HG02884 (cell line): ENCODE measurements at regions not wholly inside any gene's neighbourhood (a gene's known extent, or its start where the extent isn't known, plus 50 kb on each side); places are given as distances from the start of the nearest gene placed in this dataset.
"Not testable (repeated sequence)": the region's sequence is repeated elsewhere in the genome, so short reads cannot be mapped to it uniquely, and the experiment has no call there.

Source experiments
- ATAC-seq: cut with Tn5 transposase; IDR thresholded peaks from one replicate; pipeline ENCODE4 v1.9.1; 2021; ENCODE audit warnings: mild to moderate bottlenecking, moderate library complexity; ENCODE audit not compliant: unreplicated experiment

DNA sequence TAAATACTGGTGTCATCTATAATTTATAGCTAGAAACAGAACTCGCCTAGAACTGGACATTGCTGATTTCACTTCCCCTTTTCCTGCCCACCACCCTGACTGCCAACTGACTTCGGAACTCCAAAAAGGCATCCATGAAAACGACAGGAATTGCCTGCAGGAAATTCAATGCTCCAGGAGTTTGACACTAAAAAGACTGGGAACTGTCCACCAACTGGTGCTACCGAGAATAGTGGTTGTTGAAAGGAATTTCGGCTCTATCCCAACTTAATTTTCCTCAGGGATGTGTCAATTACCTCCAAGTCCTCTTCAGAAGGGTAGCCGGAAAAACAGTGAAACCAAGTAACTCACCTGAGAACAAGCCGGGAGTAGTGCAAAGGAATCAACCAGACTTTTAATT, 440.0 kb downstream of the PRELID2 start:
- ATAC-seq = not testable (repeated sequence)

DNA sequence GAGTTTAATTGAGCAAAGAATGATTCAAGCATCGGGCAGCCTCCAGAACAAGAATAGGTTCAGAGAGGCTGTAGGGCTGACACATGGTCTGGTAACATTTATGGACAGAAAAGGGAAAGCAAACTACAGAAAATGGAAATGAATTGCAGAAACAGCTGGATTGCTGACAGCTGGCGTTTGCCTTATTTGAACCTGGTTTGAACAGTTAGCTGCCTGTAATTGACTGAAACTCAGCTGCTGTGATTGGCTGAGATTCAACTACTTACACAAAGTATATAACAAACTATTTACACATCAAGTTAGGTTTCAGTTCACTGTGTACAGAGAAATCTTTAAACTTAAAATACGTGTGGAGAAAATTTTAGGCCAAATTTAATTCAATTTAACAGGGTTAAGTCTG, 441.7 kb downstream of the PRELID2 start:
- ATAC-seq = no peak

DNA sequence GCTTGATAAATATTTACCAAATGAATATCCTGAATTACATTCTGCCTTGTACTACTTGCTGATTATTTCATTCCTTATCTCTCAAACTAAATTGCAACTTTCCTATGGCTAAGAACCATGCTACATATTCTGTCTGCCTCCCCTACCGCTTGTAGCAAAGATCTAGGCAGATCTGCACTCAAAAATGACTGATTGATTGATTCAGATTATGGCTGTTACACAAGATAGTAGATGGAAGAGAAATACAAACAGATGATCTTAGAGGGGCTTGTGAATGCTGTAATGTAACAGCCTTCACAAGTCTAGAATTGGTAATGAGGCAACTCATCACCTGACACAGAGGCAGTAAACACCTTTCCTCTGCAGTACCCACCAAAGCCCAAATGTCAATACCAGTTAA, 446.1 kb downstream of the PRELID2 start:
- ATAC-seq = no peak

DNA sequence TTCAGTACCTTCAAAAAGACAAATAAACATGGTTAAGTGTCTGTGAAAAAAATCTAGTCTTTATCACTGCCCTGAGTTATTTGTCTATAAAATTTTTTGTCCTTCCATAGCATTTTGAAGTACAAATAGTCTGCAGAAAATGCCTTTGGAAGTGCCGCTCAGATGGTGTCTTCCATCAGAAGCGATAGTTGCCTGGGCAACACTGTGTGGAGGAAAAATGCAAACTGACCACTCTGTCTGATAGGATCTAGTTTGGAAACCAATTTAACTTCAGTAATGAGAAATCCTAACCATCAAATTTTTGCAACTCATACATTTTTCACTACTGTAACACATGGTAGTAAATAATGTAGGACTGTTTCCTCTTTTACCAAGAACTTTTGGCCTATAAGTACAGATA, 449.9 kb downstream of the PRELID2 start:
- no peak for ATAC-seq

DNA sequence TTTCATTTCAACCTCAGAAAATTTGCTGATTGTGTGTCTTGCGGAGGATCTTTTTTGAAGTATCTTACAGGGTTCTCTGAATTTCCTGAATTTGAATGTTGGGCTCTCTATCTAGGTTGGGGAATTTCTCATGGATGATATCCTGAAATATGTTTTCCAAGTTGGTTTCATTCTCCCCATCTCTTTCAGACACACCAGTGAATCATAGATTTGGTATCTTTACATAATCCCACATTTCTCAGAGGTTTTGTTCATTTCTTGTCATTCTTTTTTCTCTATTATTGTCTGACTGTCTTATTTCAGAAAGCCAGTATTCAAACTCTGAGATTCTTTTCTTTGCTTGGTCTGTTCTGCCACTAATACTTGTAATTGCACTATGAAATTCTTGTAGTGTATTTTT, 456.9 kb downstream of the PRELID2 start:
- ATAC-seq = no peak

DNA sequence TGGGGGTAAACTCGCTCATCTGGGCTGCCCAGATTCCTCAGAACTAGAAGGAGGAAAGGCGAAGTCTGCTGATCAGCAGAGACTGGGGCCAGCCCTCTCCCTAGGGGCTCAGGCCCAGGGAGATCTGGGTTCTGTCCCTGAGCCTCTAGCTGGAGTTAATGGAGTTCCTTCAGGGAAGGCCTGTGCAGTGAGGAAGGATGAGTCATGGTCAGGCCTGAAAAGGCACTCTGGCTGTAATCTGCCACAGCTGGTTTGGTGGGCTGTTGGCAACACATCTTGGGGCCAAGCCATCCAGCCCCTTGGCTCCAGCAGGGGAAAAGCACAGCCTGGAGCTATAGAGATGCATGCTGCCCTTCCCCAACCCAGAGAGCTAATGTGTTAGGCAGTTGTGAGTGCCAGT, 459.6 kb downstream of the PRELID2 start:
- no peak for ATAC-seq

DNA sequence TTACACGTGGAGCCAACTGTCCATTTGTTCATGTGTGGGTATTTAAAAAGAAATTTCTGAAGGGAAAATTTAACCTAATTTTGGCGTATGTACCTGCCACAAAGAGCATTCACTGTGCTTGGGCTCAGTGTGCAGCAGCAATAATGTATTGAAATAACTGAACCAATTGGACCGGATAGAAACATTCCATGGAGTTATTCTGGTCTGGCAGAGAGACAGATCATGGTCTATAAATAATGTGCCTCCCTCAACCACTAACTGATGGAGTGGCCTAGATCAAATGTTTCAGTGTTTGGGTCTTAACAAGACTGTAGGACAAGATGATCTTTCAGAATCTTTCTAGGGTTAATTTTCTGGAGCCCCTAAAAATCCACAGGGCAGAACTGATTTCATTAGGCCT, 469.7 kb downstream of the PRELID2 start:
- ATAC-seq = no peak

DNA sequence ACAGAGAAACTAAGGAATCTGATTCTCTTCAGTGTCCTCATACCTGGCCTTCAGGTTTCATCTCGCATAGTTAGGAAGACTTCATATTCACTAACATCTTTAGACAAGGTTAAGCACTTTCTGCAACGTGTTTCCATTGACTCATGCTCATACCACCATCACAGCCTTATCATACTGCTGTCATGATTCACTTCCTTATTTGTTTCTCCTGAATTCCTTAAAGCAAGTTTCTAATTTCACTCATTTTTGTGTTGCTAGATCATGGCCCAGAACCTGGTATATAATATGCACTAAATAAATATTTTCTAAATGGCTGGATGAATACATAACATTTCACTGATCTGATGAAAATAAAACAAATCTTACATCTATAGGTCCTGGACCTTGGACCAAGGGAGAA, 472.9 kb downstream of the PRELID2 start:
- ATAC-seq = no peak

DNA sequence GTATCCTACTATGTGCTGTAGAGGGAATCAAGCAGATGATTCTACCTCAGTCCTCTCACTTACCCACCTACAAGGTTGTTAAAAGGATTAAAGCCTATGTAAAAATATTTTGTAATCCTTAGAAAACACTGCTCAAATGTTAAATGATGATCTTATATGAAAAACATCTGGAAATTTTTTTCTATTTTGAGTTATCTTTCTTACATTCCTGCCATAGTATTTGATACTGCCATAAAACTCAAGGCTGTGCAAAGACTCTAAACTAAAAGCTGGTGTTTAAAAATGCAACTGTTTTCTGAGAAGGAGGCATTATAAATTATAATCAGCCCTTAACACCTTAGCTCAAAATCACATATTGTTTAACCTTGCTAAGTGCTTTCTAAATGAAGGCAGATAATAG, 474.2 kb downstream of the PRELID2 start:
- ATAC-seq = no peak

DNA sequence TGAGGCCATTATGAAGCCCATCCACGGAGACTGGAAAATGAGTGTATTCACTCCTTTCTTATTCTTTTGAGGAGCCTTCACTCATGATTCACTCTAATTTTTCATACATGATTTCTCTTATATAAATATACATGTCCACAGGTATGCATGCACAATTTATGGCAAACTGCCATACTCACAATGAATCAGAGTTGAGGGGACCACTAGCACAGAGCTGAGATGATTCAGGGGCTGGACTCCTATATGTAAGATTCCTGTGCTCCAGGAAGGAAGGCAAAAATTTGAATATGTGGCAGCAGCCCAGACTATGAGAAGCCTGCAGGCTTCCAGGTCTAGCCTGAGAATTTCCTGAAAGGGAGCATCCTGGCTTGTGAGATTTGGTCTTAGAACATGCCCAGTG, 484.6 kb downstream of the PRELID2 start:
- no peak for ATAC-seq

DNA sequence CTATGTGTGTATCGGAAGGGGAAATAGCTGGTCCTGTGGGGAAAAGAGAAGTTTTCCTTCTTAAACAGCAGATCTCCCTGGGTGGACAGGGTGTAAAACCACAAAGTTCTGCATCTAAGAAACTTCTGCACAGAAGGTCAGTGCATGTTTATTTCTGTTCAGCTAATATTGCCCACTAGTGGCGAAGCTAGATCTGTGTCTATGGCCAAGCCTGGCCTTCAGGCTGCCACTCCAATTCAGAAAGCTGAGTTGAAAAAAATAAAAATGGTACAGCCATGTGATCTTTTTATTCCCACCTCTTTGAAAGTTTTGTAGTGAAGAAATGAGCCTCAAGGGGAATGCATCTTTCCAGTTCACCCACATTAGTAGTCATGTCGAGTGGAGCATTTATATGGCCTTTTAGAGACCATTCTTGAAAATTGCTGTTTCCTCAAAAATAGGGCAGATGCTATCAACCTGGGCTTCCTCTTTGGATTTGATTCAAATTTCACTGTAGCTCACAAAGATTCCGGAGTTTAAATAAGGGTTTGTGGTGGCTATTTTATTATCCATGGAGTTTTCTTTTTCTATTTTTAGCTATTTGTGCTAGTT, 488.0 kb downstream of the PRELID2 start:
- ATAC-seq = peak; percentile 67

DNA sequence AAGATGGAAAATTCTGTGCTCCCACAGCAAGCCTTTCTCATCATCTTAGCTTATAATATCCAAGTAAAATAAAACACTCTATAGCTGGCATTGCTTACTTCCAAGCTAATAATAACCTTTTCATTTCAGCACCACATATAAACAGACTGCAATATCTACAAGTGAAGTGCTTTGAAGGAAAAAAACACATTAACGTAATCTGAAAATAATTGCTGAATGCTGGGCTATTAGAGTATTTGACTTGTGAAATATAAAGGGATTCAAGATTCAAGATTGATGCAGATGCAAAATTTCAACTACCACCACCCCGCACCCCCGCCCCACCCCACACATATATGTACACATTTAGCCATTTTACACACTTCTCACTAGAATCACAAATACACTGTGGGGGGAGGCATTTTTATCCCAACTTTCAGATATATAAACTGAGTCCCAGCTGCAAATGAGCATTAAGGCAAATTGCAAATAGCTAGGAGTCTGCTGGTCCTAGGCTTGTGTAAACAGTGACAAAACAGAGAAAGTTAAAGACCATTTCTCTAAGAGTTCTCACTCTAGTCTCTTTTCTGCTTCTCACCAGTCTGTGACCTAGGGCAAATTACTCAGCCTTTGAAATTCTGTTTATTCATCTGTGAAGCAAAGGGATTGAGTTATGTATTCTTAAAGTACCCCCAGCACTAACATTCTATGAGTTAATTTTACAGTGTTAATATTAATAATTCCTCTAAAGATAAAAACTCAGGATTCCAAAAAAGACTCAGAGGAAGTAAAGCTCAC, 489.4 kb downstream of the PRELID2 start:
- no peak for ATAC-seq

DNA sequence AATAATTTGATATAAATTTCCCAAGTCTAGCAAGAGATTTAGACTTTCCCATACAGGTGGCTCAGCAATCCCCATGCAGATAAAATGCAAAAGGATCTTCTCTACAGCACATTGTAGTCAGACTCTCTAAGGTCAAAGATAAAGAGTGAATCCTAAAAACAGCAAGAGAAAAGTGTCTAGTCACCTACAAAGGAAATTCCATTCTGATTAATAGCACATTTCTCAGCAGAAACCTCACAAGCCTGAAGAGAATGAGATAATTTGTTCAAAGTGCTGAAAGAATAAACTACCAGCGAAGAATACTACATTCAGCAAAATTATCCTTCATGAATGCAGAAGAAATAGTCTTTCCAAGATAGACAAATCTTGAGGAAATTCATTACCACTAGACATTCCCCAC, 493.3 kb downstream of the PRELID2 start:
- ATAC-seq = no peak

DNA sequence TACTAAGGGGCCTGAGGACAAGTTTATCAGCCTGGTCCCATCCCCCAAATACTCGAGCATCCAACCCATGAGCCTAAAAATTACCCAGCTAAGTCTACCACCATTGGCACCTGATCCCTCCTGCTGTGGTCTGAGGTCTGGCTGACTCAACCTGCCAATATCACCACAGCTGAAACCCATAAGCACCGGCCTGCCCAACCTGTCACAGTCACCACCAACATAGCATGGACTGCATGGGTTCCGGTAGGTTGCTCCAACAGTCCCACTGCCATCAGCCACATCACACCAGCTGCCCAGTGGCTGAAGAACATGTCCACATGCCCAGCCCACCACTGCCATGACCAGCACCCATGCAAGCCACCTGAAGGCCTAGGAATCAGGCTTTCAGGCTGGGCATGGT, 495.0 kb downstream of the PRELID2 start:
- ATAC-seq = no peak

DNA sequence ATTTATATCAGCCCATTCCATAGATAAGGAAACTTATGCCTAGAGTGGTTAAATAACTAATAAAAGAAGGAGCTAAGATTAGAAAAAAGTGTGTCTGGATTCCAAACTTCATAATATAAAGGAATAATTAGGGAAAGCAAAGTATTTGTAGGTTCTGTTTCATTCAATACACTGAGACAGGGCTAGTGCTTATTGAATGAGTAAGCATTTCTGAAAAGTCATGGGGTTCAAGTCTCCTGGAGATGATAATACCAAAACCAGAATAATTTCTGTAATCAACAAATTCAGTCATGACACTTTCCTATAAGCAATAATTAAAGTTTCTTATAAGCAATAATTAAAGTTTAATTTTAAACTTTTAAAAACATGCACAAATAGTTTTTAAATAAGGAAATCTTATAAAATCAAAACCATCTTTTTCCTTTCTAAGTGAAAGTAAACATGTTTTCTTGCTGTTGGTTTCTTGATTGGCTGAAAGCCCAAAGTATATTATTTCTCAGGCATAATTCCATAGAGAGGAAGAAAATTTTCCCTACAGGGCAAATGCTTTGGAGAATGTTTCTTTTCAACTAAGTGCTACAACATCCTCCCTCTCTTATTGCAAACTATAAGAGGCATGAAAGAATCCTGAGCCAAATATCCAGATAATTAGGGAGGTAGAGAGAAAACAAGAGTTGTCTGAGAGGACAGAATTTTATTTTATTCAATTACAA, 510.2 kb downstream of the PRELID2 start:
- ATAC-seq = no peak

DNA sequence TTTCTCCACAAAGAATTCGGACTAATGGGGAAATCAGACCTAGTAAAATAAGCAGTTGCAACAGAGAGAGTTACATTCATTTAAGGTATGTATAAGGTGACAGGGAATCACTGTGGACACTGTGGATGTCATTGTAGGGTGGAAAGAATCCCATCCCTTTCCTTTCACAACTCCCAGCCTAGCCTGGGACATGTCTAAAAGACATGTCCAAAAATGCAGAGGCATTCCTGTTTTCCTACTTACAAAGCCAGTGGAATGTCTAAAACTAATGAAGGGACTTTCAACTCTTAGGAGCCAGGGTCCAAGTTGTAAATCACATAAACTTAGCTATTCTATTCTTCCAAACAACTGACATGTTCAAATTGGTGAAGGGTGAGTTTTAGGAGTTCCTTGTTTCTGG, 511.0 kb downstream of the PRELID2 start:
- ATAC-seq = no peak

DNA sequence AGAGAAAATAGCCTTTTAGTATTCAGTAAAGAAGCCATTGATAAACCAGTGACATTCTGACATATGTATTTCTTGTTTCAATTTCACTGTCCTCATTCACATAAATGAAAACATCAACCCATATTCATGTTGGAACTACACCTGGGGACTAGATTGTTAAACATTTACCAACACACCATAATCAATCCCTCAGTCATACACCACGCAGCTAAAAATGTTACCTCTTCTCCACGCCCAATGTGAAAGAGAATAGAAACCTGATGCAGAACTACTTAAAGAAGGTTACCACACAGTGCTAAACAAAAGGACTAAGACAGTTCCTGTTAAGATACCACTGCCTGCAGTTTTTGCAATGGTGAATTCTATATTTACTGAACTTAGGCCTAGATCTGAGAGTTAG, 518.9 kb downstream of the PRELID2 start:
- ATAC-seq = no peak

DNA sequence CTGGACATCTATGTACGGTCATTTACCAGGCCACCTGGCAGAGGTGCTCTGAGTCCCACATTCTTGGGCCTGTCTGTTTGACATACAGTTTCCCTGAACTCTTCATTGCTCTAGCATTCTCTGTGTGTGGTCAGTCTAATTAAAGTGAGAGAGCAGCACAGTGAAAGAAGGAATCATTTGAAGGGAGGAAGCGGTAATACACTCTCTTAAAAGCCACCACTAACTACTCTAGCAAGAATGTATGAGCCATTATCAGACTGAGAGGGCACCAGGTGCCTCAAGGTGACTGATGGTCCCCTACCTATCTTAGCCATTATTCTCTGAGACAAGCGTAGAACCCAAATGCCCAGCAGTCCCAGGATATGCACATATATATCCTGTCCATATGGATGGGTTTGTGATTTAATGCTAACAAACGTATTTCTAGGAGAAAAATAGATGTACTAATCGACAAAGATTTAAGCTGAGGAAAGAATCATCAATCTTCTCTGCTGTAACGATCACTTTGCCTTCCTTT, 527.2 kb downstream of the PRELID2 start:
- no peak for ATAC-seq

DNA sequence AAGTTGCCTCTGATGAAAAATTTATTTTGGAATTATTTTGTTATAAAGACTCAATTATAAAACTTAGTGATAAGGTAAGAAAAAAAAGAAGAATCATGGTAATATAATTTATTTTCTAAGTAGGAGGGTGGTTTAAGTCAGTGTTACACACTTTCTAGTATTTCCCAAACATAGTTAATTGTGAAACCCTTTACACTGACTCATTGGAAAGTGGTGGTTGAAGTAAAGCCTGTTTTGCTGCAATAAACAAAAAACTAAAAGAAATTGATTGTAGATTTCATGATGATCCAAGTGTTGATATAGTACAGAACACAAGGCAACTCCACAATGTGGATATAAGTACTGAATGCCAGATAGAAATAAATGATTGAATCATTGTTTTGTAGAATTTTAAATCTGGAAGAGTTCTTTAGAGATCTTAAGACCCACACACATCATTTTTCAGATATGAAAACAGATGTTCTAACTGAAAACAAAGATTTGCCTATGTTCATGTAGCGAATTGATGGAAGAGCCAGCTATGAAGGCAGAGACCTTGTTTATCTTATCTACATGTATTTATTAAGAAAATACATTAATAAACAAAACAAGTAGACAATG, 539.8 kb downstream of the PRELID2 start:
- no peak for ATAC-seq

DNA sequence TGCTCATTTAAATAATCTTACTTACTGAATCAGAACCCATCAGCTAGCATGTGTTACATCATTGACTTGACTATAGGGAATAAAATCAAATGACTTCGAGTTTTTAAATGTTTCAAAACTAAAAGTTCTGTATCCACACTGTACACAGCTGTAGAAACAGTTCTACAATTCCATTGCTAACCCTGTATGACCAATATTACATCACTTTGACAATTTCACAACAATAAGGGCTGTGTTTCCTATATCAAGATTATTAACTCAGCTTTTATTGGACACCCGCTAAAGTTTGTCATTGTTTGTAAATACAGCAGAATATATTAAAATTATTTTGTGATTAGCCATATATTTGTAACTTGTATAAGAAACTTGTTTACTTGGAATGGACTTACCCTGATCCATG, 540.8 kb downstream of the PRELID2 start:
- no peak for ATAC-seq

DNA sequence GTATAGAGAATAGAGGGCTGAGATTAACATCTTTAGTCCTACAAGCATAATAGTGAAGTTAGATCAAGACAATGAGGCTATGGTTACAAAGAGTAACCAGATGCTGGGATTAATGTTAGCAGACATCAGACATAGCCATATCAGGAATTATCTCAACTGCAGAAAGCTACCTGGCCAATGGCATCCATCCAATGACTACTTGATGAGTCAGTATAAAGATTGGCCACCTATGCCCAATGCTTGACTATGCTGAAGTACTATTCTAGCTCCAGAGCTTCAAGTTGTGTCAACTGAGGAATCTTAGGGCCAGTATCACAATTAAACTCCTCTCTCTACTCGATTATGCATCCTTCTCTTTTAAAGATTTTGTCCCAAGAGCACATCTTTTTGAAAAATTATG, 541.4 kb downstream of the PRELID2 start:
- ATAC-seq = no peak

DNA sequence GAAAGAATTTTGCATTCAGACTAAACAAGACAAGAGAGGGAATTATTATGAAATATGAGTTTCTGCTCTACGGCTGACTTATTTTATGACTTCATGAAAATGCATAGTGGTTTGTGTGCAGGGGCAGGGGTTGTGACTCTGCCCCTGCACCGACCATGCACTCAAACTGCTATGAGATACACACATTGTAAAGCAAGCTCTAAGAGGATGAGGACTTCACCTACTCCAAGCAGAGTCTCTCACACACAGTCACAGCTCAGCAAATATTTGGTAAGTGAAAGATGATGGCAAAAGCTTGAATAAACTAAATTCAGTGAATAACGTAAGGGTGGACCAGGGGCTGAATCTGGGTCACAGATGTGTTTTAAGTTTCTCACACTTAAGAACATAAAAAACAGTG, 542.9 kb downstream of the PRELID2 start:
- ATAC-seq = no peak
